HG02852 (cell line): ENCODE measurements at regions not wholly inside any gene's neighbourhood (a gene's known extent, or its start where the extent isn't known, plus 50 kb on each side); places are given as distances from the start of the nearest gene placed in this dataset.

Experiments
- ATAC-seq: cut with Tn5 transposase; IDR thresholded peaks from one replicate; pipeline ENCODE4 v1.9.1; 2021; ENCODE audit warnings: mild to moderate bottlenecking, moderate library complexity; ENCODE audit not compliant: unreplicated experiment

- ATAC-seq = no peak
Measured at GRCh38 chrX:6909396-6909795, 238.1 kb upstream of the STS start.

- no peak for ATAC-seq
Measured at GRCh38 chrX:6906608-6907007, 240.9 kb upstream of the STS start.

- ATAC-seq = no peak
Measured at GRCh38 chrX:6904156-6904555, 243.4 kb upstream of the STS start.

GRCh38 chrX:6898371-6898770 is 249.1 kb upstream of the STS start:
- no peak for ATAC-seq

DNA sequence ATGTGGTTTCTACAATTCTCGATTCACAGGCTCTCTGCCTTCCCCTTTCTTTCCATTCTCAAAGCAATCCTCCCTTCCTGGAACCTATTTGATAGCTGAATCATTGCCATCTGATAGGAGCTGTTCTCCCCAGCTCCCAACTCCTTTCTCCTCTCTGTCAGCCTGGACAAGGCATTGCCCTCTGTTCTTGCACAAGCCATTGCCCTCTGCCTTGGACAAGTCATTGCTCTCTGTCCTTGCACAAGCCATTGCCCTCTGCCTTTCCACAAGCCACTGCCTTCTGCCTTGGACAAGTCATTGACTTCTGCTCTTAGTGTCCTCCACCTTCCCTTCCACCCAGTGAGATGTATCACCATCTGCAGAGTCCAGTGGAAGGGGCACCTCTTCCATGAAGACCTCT is 256.1 kb upstream of the STS start:
- ATAC-seq = no peak

DNA sequence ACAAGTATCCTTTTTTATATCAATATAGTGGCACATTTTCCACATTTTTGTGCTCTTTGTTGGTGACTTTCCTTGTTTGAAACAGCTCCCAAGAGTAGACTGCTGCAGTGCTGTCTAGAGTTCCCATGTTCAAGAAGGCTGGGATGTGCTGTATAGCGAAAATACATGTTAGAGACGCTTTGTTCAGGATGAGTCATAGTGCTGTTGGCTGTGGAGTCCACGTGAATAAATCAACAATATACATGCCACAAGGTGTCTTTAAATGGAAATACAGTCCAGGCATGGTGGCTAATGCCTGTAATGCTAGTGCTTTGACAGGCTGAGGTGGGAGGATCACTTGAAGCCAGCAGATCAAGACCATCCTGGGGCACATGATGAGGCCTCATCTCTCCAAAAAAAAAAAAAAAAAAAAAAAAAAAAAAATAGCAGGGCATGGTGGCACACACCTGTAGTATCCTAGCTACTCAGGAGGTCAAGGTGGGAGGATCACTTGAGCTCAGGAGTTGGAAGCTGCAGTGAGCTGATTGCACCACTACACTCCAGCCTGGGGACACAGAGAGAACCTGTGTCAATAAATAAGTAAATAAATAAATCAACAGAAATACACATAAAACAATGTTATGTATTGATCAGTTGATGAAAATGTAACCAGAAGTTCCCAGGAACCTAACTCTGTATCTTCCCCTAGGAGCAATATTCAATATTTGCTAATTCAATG is 256.8 kb upstream of the STS start:
- ATAC-seq = no peak

GRCh38 chrX:6885909-6886308 is 261.6 kb upstream of the STS start:
- no peak for ATAC-seq

DNA sequence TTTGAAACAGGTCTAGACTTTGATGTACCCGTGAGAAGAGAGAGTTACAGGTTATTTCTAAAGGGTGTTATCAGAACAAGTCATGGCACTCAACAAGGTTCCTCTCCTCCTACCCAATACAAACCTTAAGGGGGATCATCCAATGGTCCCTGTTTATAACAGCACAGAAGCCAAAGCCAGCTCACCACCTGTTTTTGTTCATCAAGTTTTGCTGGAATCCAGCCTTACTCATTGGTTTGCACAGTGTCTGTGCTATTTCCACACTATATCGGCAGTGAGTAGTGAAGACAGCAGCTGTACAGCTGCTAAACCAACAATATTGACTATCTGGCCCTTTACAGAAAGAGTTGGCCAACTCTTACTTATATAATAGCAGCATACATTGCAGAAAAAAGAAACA is 262.1 kb upstream of the STS start:
- ATAC-seq = no peak

GRCh38 chrX:6861456-6861855 is 286.1 kb upstream of the STS start:
- ATAC-seq = no peak

- ATAC-seq = no peak
Measured at GRCh38 chrX:6857749-6858148, 289.8 kb upstream of the STS start.

- ATAC-seq = no peak
Measured at GRCh38 chrX:6856471-6856870, 291.0 kb upstream of the STS start.

DNA sequence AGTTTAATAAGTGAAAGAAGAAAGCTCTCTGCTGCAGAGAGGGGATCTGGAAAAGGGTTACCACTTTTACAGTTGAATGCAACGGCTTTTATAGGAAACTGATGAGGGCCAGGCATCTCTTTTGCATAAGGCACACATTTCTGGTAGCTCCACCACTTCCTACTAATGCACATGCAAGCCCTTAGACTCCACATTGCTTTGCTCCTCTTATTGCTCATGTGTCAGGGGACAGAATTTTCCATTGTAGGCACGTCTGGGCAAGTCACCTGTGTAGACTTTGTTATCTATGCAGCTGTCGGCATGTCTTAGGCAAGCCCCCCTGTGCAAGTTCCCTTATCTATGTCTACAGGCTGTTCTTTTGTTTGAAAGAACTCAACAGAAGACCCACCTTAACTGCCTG is 294.6 kb upstream of the STS start:
- peak; percentile 51 for ATAC-seq

DNA sequence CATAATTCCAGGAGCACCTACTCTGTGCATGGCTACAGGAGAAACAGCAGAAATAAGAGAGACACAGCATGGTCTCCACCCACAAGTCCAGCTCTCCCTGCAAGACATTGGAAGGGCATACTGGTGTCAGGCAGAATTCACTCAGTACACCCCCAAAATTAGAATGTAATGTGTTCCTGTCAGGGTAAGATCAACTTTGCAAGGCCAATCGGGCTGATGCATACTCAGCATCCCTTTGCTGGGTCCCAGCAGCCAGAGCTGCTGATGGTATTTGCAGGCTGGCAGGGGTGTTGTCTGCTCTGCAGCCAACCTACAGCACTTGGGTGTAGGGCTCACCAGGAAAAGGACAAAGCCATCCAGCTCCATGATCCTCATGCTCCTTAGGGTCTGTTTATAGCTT is 295.4 kb upstream of the STS start:
- ATAC-seq = no peak

DNA sequence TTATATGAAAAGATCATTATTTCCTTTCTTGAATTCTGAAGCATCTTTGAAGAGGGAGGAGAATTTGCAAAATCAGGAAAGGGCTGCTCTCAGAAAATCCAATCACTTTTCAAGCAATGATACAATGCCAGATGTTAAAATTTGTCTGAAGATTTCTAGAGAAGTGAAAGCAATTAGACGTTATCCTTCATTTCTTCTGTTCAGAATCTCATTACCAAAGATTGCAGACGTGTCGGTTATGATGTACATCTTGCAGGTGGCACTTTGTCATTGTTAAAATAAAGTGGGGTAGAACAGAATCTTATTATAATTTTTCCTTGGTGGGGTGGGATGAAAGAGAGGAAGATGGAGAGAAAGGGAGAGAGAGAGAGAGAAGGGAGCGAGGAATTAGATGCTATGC is 296.4 kb upstream of the STS start:
- ATAC-seq = no peak

- ATAC-seq = no peak
Measured at GRCh38 chrX:6849716-6850414, 297.6 kb upstream of the STS start.

DNA sequence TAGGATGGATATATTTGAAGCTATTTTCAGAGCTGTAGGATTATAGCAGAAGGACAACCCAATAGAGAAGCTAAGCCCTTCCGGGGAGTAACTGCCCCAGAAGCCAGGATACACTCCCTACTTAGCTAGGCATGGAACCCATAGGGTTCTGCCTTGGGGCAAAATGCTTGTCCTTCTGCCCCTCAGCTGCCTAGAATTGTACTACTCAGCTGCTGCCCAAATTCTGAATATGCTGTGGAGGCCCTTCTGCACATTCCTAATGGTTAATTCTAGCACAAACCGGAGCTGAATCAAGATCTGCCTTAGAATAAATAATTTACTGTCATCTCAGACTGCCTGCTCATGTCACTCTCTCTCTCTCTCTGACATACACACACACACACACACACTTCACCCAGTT is 297.7 kb upstream of the VCX3A start:
- ATAC-seq = no peak

DNA sequence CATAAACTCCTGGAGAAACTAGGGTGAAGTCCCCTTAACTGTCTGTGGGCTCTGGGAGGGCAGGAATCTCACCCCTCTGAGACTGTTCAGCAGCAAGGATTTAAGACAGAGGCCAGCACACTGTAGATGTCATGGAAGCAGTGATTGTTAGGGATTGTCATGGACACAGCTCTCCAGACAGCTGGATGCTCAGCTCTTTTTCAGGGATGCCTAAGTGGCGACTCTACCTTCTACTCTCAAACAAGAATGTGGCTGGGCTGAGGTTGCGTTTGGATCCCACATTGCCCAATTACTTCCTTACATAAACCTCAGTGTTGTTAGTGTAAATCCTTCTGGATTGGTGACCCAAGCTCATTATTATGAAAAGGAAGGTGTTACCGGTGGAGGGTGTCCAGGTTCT is 291.9 kb upstream of the VCX3A start:
- ATAC-seq = no peak

DNA sequence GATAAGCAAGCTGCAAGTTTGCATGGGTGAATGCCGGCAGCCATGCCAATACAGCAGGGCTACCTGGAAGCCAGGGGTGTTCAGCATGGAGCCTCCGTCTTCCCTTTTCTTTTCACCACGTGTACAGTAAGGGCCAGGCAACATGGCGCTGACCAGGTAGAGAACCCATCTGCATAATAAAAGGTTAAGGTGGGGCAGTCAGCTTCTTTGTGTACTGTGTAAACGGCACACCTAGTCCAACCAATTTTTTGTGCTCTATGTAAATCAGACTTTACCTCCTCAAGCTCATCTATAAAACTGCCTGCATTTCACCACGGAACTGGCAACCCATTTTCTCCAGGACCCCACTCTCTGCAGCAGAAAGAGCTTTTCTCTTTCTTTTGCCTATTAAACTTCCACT is 286.8 kb upstream of the VCX3A start:
- no peak for ATAC-seq

GRCh38 chrX:6813836-6814370 is 279.0 kb upstream of the VCX3A start:
- ATAC-seq = no peak

DNA sequence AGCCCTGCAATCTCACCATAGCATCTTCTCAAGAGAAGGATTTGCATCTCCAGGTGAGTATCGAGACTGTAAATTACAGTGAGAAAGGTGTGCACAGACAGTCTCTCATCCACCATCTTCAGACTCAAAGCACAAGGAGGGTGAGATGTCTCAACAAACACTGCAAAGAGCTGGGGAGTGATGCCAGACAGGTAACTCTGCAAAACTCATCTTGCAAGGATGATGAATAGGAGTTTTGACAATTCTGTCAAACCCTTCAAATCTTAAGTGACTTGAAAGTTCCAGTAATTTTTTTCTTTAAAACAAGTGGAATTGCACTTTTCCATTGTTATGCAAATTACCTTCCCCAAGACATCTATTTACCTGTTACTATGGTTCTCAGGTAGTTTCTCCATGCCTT is 277.2 kb upstream of the VCX3A start:
- no peak for ATAC-seq

DNA sequence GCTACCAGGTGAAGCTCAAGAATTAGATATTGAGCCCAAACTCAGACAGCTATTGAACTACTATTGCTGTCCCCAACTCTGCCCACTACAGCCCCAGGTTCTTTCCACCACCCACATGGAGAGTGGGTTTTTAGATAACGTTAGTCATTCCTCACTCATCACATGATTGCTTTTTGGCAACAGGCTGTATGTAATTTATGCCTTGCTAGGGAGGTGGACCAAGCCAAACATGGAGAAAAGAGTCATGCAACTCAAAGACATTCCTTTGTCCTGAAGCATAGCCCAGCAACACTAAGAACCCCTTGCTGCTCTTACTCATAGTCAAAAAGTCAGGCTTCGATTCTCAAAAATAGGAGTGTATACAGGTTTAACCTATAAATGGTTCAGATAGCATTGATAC is 275.9 kb upstream of the VCX3A start:
- ATAC-seq = no peak

GRCh38 chrX:6803607-6804006 is 268.7 kb upstream of the VCX3A start:
- no peak for ATAC-seq

GRCh38 chrX:6793000-6793399 is 258.1 kb upstream of the VCX3A start:
- no peak for ATAC-seq
